HL-60 (cell line): ENCODE measurements at regions not wholly inside any gene's neighbourhood (a gene's known extent, or its start where the extent isn't known, plus 50 kb on each side); places are given as distances from the start of the nearest gene placed in this dataset.
"Not testable (repeated sequence)": the region's sequence is repeated elsewhere in the genome, so short reads cannot be mapped to it uniquely, and the experiment has no call there.

Experiments
- DNase-seq, 2 experiments: peaks; one replicate each; pipeline ENCODE4 v3.0.0-alpha.2; 2010 to 2020; ENCODE audit warnings: low read depth in 1 of 2, low spot score in 1 of 2
- H3K27ac ChIP-seq: fragments of 250-450 bp; sonication (Bioruptor Pico); replicated peaks from 2 replicates; pipeline ENCODE4 v1.5.1; 2020; ENCODE audit warnings: mild to moderate bottlenecking, moderate library complexity
- H3K27me3 ChIP-seq: fragments of 250-450 bp; sonication (Bioruptor Pico); 2 replicates; pipeline ENCODE4 v1.5.1; 2021; ENCODE audit warnings: mild to moderate bottlenecking, moderate library complexity; ENCODE audit not compliant: insufficient read depth, poor library complexity, severe bottlenecking
- H3K4me3 ChIP-seq: replicated peaks from 2 replicates; pipeline ENCODE4 v1.5.1; 2011; ENCODE audit warnings: mild to moderate bottlenecking, control low read depth, low read length; ENCODE audit not compliant: insufficient read depth
- GABPA ChIP-seq: IDR thresholded peaks from 2 replicates; pipeline ENCODE4 v1.6.1; 2012; ENCODE audit warnings: low read depth
- POLR2AphosphoS5 ChIP-seq: IDR thresholded peaks from 2 replicates; pipeline ENCODE4 v1.6.1; 2012; ENCODE audit warnings: low read depth
- SPI1 ChIP-seq: IDR thresholded peaks from 2 replicates; pipeline ENCODE4 v1.6.1; 2012; ENCODE audit warnings: low read depth, mild to moderate bottlenecking, borderline replicate concordance
- TF ChIP-seq, protein P1 (sequence below): IDR thresholded peaks from 2 replicates; pipeline ENCODE4 v1.6.1; 2012; ENCODE audit warnings: low read depth; ENCODE audit not compliant: insufficient replicate concordance
- TF ChIP-seq, protein P2 (sequence below): IDR thresholded peaks from one replicate; pipeline ENCODE4 v1.5.1; 2011; ENCODE audit warnings: low read length, control low read depth, inconsistent platforms; ENCODE audit not compliant: insufficient read depth

DNA sequence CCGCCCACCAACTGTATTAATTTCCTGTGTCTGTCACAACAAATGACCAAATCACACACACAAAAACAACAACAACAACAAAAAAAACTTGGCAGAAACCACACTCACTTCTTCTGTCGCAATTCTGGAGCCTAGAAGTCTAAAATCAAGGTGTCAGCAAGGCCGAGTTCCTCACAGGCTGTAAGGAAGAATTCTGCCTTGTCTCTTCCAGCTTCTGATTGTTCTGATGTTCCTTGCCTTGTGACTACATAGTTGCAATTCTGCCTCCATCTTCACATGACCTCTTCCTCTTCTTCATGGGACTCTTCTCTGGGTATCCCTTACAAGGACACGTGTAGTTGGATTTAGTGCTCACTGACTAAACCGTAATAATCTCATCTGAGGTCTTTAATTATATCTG is 61.4 kb downstream of the IL12A start:
- Histone ChIP-seq H3K4me3 (no peak overlapping the region), H3K27ac (no peak overlapping the region), H3K27me3 (no peaks in the 10 kb centered on the region)
- no peak for DNase-seq
- no peak for TF ChIP-seq POLR2AphosphoS5
- no peak for TF ChIP-seq GABPA
- TF ChIP-seq SPI1 = no peak

DNA sequence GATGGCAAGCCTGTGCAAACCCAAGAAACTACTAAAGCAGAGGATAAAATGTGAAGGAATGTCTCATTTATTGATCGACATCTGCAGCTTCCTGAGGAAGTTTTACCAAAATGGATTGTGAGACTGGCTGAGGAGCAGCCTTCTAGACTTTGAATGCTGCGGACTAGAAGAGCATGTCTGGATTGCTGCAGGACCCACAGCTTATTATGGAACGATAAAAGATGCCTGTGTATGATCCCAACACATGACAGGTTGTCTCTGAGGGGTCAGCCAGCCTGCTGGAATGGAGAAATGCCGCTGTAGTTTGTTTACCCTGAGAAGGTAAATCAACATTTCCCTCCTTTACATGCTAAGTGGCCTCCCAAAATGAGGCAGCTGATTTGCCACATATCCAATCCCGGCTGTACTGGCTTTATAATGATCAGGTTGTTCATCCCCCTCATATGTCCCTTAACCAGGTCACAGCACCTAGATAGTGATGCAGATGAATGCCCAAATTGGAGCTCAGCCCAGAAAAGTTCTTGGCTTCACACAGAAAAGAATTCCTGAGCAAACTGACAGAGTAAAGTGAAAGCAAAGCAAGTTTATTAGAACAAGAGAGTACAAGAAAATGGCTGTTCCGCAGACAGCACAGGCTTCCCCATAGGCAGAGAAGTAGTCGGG is 63.9 kb downstream of the IL12A start:
- no peak overlapping the region for H3K4me3 ChIP-seq
- no peak overlapping the region for H3K27ac ChIP-seq
- no peak for DNase-seq

DNA sequence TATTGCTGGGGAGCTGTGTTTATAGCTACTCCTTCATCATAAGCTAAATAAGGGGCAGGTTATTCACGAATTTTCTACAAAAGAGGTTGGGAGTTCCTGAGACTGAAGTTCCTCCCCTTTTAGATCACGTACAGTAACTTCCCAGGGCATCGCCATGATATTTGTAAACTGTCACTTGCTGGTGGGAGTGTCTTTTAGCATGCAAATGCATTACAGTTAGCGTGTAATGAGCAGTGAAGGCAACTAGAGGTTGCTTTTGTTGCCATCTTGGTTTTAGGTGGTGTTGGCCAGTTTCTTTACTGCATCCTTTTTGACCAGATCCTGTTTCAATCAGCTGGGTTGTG is 64.4 kb downstream of the IL12A start:
- TF ChIP-seq, protein P1, sequence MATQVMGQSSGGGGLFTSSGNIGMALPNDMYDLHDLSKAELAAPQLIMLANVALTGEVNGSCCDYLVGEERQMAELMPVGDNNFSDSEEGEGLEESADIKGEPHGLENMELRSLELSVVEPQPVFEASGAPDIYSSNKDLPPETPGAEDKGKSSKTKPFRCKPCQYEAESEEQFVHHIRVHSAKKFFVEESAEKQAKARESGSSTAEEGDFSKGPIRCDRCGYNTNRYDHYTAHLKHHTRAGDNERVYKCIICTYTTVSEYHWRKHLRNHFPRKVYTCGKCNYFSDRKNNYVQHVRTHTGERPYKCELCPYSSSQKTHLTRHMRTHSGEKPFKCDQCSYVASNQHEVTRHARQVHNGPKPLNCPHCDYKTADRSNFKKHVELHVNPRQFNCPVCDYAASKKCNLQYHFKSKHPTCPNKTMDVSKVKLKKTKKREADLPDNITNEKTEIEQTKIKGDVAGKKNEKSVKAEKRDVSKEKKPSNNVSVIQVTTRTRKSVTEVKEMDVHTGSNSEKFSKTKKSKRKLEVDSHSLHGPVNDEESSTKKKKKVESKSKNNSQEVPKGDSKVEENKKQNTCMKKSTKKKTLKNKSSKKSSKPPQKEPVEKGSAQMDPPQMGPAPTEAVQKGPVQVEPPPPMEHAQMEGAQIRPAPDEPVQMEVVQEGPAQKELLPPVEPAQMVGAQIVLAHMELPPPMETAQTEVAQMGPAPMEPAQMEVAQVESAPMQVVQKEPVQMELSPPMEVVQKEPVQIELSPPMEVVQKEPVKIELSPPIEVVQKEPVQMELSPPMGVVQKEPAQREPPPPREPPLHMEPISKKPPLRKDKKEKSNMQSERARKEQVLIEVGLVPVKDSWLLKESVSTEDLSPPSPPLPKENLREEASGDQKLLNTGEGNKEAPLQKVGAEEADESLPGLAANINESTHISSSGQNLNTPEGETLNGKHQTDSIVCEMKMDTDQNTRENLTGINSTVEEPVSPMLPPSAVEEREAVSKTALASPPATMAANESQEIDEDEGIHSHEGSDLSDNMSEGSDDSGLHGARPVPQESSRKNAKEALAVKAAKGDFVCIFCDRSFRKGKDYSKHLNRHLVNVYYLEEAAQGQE = no peak
- no peak for TF ChIP-seq POLR2AphosphoS5
- no peak for DNase-seq
- Histone ChIP-seq H3K4me3 (no peak overlapping the region), H3K27ac (no peak overlapping the region), H3K27me3 (no peaks in the 10 kb centered on the region)

More for the DNA sequence above, 63.9 kb downstream of the IL12A start:
- TF ChIP-seq, protein P1 = no peak
- TF ChIP-seq, protein P2, sequence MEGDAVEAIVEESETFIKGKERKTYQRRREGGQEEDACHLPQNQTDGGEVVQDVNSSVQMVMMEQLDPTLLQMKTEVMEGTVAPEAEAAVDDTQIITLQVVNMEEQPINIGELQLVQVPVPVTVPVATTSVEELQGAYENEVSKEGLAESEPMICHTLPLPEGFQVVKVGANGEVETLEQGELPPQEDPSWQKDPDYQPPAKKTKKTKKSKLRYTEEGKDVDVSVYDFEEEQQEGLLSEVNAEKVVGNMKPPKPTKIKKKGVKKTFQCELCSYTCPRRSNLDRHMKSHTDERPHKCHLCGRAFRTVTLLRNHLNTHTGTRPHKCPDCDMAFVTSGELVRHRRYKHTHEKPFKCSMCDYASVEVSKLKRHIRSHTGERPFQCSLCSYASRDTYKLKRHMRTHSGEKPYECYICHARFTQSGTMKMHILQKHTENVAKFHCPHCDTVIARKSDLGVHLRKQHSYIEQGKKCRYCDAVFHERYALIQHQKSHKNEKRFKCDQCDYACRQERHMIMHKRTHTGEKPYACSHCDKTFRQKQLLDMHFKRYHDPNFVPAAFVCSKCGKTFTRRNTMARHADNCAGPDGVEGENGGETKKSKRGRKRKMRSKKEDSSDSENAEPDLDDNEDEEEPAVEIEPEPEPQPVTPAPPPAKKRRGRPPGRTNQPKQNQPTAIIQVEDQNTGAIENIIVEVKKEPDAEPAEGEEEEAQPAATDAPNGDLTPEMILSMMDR = no peak
- TF ChIP-seq SPI1 (no peak), POLR2AphosphoS5 (no peak), GABPA (no peak)
- no peaks in the 10 kb centered on the region for H3K27me3 ChIP-seq

DNA sequence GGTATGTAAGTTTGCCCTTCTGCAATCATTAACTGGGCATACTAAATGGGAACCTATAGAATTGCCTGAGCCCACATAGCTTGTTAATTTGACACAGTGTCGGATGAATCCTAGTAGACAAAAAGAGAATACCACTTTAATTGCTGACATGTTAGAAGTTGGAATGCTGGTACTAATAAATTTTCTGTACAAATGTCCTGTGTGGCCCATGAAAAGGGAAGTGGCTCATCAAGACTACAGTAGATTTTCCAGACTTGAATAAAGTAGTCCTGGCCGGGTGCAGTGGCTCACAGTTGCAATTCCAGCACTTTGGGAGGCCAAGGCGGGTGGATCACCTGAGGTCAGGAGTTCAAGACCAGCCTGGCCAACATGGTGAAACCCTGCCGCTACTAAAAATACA is 66.2 kb downstream of the IL12A start:
- H3K27me3 ChIP-seq, H3K27ac ChIP-seq, DNase-seq, H3K4me3 ChIP-seq: not testable (repeated sequence)
- TF ChIP-seq SPI1 = peak; percentile 61; the same call in 1 of the 2 replicates

DNA sequence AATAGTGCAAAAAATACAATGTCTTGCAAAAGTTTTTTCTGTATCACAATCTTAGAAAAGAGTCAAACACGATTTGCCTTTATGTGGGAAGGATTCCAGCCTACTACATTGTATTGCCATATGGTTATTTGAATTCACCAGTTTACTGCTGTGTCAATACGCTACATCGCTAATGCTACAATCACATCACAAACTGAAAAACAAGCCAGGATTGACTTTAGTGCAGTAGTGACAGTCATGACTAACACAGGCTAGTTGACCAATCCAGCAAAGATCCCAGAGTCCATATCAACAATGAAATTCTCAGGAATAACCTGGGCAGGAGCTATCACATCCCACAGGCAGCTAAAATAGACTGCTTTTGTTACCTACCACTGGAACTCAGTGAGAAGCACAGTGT is 67.0 kb downstream of the IL12A start:
- TF ChIP-seq SPI1 (no peak), POLR2AphosphoS5 (no peak), GABPA (no peak)
- TF ChIP-seq, protein P1 = no peak
- TF ChIP-seq, protein P2 = no peak
- no peak overlapping the region for H3K4me3 ChIP-seq
- H3K27me3 ChIP-seq = no peaks in the 10 kb centered on the region
- H3K27ac ChIP-seq = no peak overlapping the region
- DNase-seq = no peak
